Fibroblast of lung (primary cell): ENCODE measurements at regions not wholly inside any gene's neighbourhood (a gene's known extent, or its start where the extent isn't known, plus 50 kb on each side); places are given as distances from the start of the nearest gene placed in this dataset.

Experiments used
- DNase-seq, 2 donors: peaks; one replicate each; pipeline versions ENCODE4 v3.0.0 to v3.0.0-alpha.2; 2010; ENCODE audit warnings: low read depth in 2 of 2
- H2AFZ ChIP-seq: 2 replicates; pipeline ENCODE4 v1.5.1; 2012; ENCODE audit warnings: low read length, control low read depth, inconsistent platforms
- H3K27ac ChIP-seq: 2 replicates; pipeline ENCODE4 v1.5.1; 2011; ENCODE audit warnings: low read length, control low read depth; ENCODE audit not compliant: insufficient read depth
- H3K27me3 ChIP-seq: 2 replicates; pipeline ENCODE4 v1.5.1; 2011; ENCODE audit warnings: mild to moderate bottlenecking, low read length; ENCODE audit not compliant: control insufficient read depth, insufficient read depth
- H3K36me3 ChIP-seq: 2 replicates; pipeline ENCODE4 v1.5.1; 2011; ENCODE audit warnings: low read length; ENCODE audit not compliant: control insufficient read depth, insufficient read depth
- H3K4me1 ChIP-seq: 2 replicates; pipeline ENCODE4 v1.5.1; 2011; ENCODE audit warnings: low read length; ENCODE audit not compliant: control insufficient read depth, insufficient read depth; ENCODE audit errors: extremely low read depth
- H3K4me2 ChIP-seq: 2 replicates; pipeline ENCODE4 v1.5.1; 2011; ENCODE audit warnings: low read length, control low read depth; ENCODE audit not compliant: insufficient read depth; ENCODE audit errors: extremely low read depth
- H3K4me3 ChIP-seq, 4 experiments: fragments of 200-600 bp in 1 of 4; sonication (generic) in 1 of 4; replicated peaks in 1 of 4; 2 replicates each; pipeline ENCODE4 v1.5.1; 2011 to 2016; ENCODE audit warnings: low read length in 4 of 4, low read depth in 3 of 4, mild to moderate bottlenecking in 3 of 4, control low read depth in 2 of 4, inconsistent platforms in 1 of 4, mixed read lengths in 1 of 4; ENCODE audit not compliant: insufficient read depth in 1 of 4; ENCODE audit errors: control extremely low read depth in 1 of 4
- H3K79me2 ChIP-seq: 2 replicates; pipeline ENCODE4 v1.5.1; 2012; ENCODE audit warnings: mild to moderate bottlenecking, low read length, inconsistent platforms; ENCODE audit not compliant: control insufficient read depth, insufficient read depth
- H3K9ac ChIP-seq: 2 replicates; pipeline ENCODE4 v1.5.1; 2011; ENCODE audit warnings: mild to moderate bottlenecking, low read length, control low read depth; ENCODE audit not compliant: insufficient read depth
- H3K9me3 ChIP-seq: 2 replicates; pipeline ENCODE4 v1.5.1; 2012; ENCODE audit warnings: low read depth, low read length; ENCODE audit not compliant: control insufficient read depth, insufficient read depth
- H4K20me1 ChIP-seq: 2 replicates; pipeline ENCODE4 v1.5.1; 2011; ENCODE audit warnings: low read length; ENCODE audit not compliant: control insufficient read depth, insufficient read depth; ENCODE audit errors: extremely low read depth
- CTCF ChIP-seq, 2 donors: IDR thresholded peaks in 1 of 2; conservative IDR thresholded peaks in 1 of 2; 1 replicate in 1 of 2; 2 replicates in 1 of 2; pipeline ENCODE4 v1.5.1; 2011 to 2012; ENCODE audit warnings: low read length in 2 of 2, control low read depth in 1 of 2, inconsistent platforms in 1 of 2, low read depth in 1 of 2, mild to moderate bottlenecking in 1 of 2
- EZH2 ChIP-seq: IDR thresholded peaks from 2 replicates; pipeline ENCODE4 v1.5.1; 2012; ENCODE audit warnings: low read length, control low read depth, mild to moderate bottlenecking; ENCODE audit errors: missing control alignments

GRCh38 chr4:18572481-18572880 lies 550.9 kb upstream of the LCORL start:
- no peak overlapping the region for H3K27ac ChIP-seq
- H3K4me2 ChIP-seq: no peak overlapping the region
- no peak for TF ChIP-seq EZH2
- no peak for TF ChIP-seq CTCF (conservative IDR thresholded peaks at IDR 0.05 in 1 of 2, IDR thresholded peaks at IDR 0.05 in 1 of 2; ENCODE audit: low read depth in 1 of 2, low read length in 2 of 2)
- no peaks in the 10 kb centered on the region for H3K4me1 ChIP-seq
- H3K9me3 ChIP-seq: no peaks in the 10 kb centered on the region
- H4K20me1 ChIP-seq: no peaks in the 10 kb centered on the region
- H2AFZ ChIP-seq: no peak overlapping the region
- H3K4me3 ChIP-seq: no peak overlapping the region
- no peaks in the 10 kb centered on the region for H3K36me3 ChIP-seq
- no peak overlapping the region for H3K9ac ChIP-seq
- H3K79me2 ChIP-seq: no peaks in the 10 kb centered on the region
- H3K27me3 ChIP-seq: no peaks in the 10 kb centered on the region
- no peak for DNase-seq

GRCh38 chr4:18571301-18571761 lies 549.8 kb upstream of the LCORL start:
- Histone ChIP-seq H3K4me1 (no peaks in the 10 kb centered on the region), H3K27ac (no peak overlapping the region), H3K9ac (no peak overlapping the region), H3K9me3 (no peaks in the 10 kb centered on the region), H3K4me2 (no peak overlapping the region), H3K27me3 (no peaks in the 10 kb centered on the region), H3K36me3 (no peaks in the 10 kb centered on the region), H2AFZ (no peak overlapping the region), H3K4me3 (no peak overlapping the region), H4K20me1 (no peaks in the 10 kb centered on the region), H3K79me2 (no peaks in the 10 kb centered on the region)
- TF ChIP-seq EZH2 (no peak), CTCF (conservative IDR thresholded peaks at IDR 0.05 in 1 of 2, IDR thresholded peaks at IDR 0.05 in 1 of 2; ENCODE audit: low read depth in 1 of 2, low read length in 2 of 2) (no peak)
- no peak for DNase-seq

DNA sequence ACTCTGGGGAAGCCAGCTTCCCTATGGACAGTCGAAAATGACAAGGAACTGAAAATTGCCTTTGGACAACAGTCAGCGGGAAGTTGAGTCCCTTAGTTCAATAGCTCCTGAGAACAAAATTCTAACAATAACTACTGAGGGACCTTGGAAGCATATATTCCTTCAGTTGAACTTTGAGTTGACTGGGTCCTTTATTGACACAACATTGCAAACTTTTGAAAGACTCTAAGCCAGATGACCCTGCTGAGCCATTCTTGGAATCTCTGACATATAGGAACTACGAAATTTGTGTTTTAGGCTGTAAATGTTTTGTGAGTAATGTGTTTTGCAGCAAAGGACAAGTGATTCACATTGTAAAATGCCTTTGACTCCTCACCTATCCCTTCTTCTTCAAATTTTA lies 548.8 kb upstream of the LCORL start:
- no peaks in the 10 kb centered on the region for H3K36me3 ChIP-seq

More for the DNA sequence above, 548.8 kb upstream of the LCORL start:
- H3K27ac ChIP-seq: no peak overlapping the region
- DNase-seq: no peak
- no peak overlapping the region for H3K4me3 ChIP-seq
- H3K79me2 ChIP-seq: no peaks in the 10 kb centered on the region
- no peaks in the 10 kb centered on the region for H3K27me3 ChIP-seq
- H3K4me2 ChIP-seq: no peak overlapping the region
- H2AFZ ChIP-seq: no peak overlapping the region
- H3K9me3 ChIP-seq: no peaks in the 10 kb centered on the region
- no peaks in the 10 kb centered on the region for H4K20me1 ChIP-seq
- TF ChIP-seq EZH2 (no peak), CTCF (conservative IDR thresholded peaks at IDR 0.05 in 1 of 2, IDR thresholded peaks at IDR 0.05 in 1 of 2; ENCODE audit: low read depth in 1 of 2, low read length in 2 of 2) (no peak)
- H3K9ac ChIP-seq: no peak overlapping the region
- H3K4me1 ChIP-seq: no peaks in the 10 kb centered on the region
